ENCODE measurements at regions not wholly inside any gene's neighbourhood (a gene's known extent, or its start where the extent isn't known, plus 50 kb on each side); places are given as distances from the start of the nearest gene placed in this dataset.

- no peak for DNase-seq
These were observed 105.6 kb upstream of the PGRMC2 start for GRCh38 chr4:128393101-128393704.

GRCh38 chr4:128390475-128390996 lies 102.9 kb upstream of the PGRMC2 start:
- DNase-seq, result no peak

GRCh38 chr4:128388796-128389195 lies 101.2 kb upstream of the PGRMC2 start:
- DNase-seq, result no peak

GRCh38 chr4:128388352-128388630 lies 100.7 kb upstream of the PGRMC2 start:
- no peak for DNase-seq

GRCh38 chr4:128387600-128388351 lies 100.2 kb upstream of the PGRMC2 start:
- DNase-seq, result no peak

- peak in 57 of 58 donors; percentile 4 to 91 (median 66) for DNase-seq
These were observed 99.4 kb upstream of the PGRMC2 start for GRCh38 chr4:128386761-128387599.

GRCh38 chr4:128385683-128386304 lies 98.2 kb upstream of the PGRMC2 start:
- no peak for DNase-seq

GRCh38 chr4:128384765-128385598 lies 97.4 kb upstream of the PGRMC2 start:
- no peak for DNase-seq

- DNase-seq, result no peak
These were observed 96.5 kb upstream of the PGRMC2 start for GRCh38 chr4:128384091-128384520.

GRCh38 chr4:128381748-128382559 lies 94.3 kb upstream of the PGRMC2 start:
- DNase-seq, result no peak

- no peak for DNase-seq
These were observed 92.7 kb upstream of the PGRMC2 start for GRCh38 chr4:128380306-128380705.

GRCh38 chr4:128379860-128380259 lies 92.2 kb upstream of the PGRMC2 start:
- no peak for DNase-seq

GRCh38 chr4:128378668-128379067 lies 91.1 kb upstream of the PGRMC2 start:
- no peak for DNase-seq

GRCh38 chr4:128376958-128377357 lies 89.3 kb upstream of the PGRMC2 start:
- no peak for DNase-seq

- DNase-seq, result no peak
These were observed 88.7 kb upstream of the PGRMC2 start for GRCh38 chr4:128376303-128376702.

- no peak for DNase-seq
These were observed 86.0 kb upstream of the PGRMC2 start for GRCh38 chr4:128373628-128374027.

GRCh38 chr4:128371876-128372275 lies 84.3 kb upstream of the PGRMC2 start:
- DNase-seq, result no peak

GRCh38 chr4:128371001-128371777 lies 83.6 kb upstream of the PGRMC2 start:
- no peak for DNase-seq

- DNase-seq, result no peak
These were observed 78.6 kb upstream of the PGRMC2 start for GRCh38 chr4:128366212-128366611.
